HL-60 (cell line): ENCODE measurements at regions not wholly inside any gene's neighbourhood (a gene's known extent, or its start where the extent isn't known, plus 50 kb on each side); places are given as distances from the start of the nearest gene placed in this dataset.

Source experiments
- CTCF ChIP-seq: IDR thresholded peaks from one replicate; pipeline ENCODE4 v1.5.1; 2011; ENCODE audit warnings: low read length, control low read depth, inconsistent platforms; ENCODE audit not compliant: insufficient read depth
- POLR2AphosphoS5 ChIP-seq: IDR thresholded peaks from 2 replicates; pipeline ENCODE4 v1.6.1; 2012; ENCODE audit warnings: low read depth
- SPI1 ChIP-seq: IDR thresholded peaks from 2 replicates; pipeline ENCODE4 v1.6.1; 2012; ENCODE audit warnings: low read depth, mild to moderate bottlenecking, borderline replicate concordance

GRCh38 chr6:139472351-139473015, 98.0 kb upstream of the CITED2 start:
- TF ChIP-seq CTCF = no peak
- TF ChIP-seq POLR2AphosphoS5 = no peak
- TF ChIP-seq SPI1 = no peak
